Esophagus muscularis mucosa (tissue), 4 donors: ENCODE measurements at regions not wholly inside any gene's neighbourhood (a gene's known extent, or its start where the extent isn't known, plus 50 kb on each side); places are given as distances from the start of the nearest gene placed in this dataset.

Experiments used
- DNase-seq: peaks from one replicate; pipeline ENCODE4 v3.0.0-alpha.2; 2017; ENCODE audit errors: extremely low spot score
- H3K27ac ChIP-seq, 4 donors: fragments of 200-600 bp; sonication (generic); replicated peaks in 1 of 4; 1 replicate in 3 of 4; 2 replicates in 1 of 4; pipeline ENCODE4 v1.5.1; 2016 to 2019; ENCODE audit warnings: mild to moderate bottlenecking in 1 of 4
- H3K27me3 ChIP-seq, 4 donors: fragments of 200-600 bp; sonication (generic); one replicate each; pipeline versions ENCODE4 v1.5.1 to v1.6.0; 2016 to 2019
- H3K36me3 ChIP-seq, 4 donors: fragments of 200-600 bp; sonication (generic); one replicate each; pipeline ENCODE4 v1.5.1; 2016 to 2019
- H3K4me1 ChIP-seq, 4 donors: fragments of 200-600 bp; sonication (generic); one replicate each; pipeline ENCODE4 v1.5.1; 2016 to 2019
- H3K4me3 ChIP-seq, 4 donors: fragments of 200-600 bp; sonication (generic); 1 replicate in 2 of 4; 2 replicates in 2 of 4; pipeline ENCODE4 v1.5.1; 2016 to 2019; ENCODE audit warnings: mild to moderate bottlenecking in 4 of 4, moderate library complexity in 1 of 4
- H3K9me3 ChIP-seq, 4 donors: fragments of 200-600 bp; sonication (generic); 1 replicate in 3 of 4; 2 replicates in 1 of 4; pipeline ENCODE4 v1.5.1; 2016 to 2019
- EP300 ChIP-seq: sonication (generic); formaldehyde crosslinking; IDR thresholded peaks from one replicate; pipeline ENCODE4 v1.6.1; 2017; ENCODE audit warnings: antibody characterized with exemption
- POLR2A ChIP-seq: fragments of 450-650 bp; IDR thresholded peaks from one replicate; pipeline ENCODE4 v1.6.1; 2017; ENCODE audit warnings: antibody characterized with exemption, moderate library complexity, mild to moderate bottlenecking, low read depth
- POLR2AphosphoS5 ChIP-seq, 2 donors: sonication (generic); formaldehyde crosslinking; IDR thresholded peaks; one replicate each; pipeline ENCODE4 v1.6.1; 2017; ENCODE audit warnings: antibody characterized with exemption in 2 of 2
- WGBS: methylation state at CpG from one replicate; pipeline ENCODE4 v1.1.5; 2018; 5-methylcytosine and 5-hydroxymethylcytosine counted together
- intact Hi-C: fragments of 100-400 bp; cut with DNase I; formaldehyde crosslinking; loops from one replicate; pipeline ENCODE4 v1.15.1; 2023
- TF ChIP-seq, protein P1 (sequence below), 3 experiments: fragments of 200-600 bp in 2 of 3; fragments of 450-650 bp in 1 of 3; sonication (generic) in 2 of 3; IDR thresholded peaks; one replicate each; pipeline ENCODE4 v1.5.1; 2017 to 2019; ENCODE audit warnings: antibody characterized with exemption in 3 of 3, mild to moderate bottlenecking in 2 of 3, moderate library complexity in 1 of 3

DNA sequence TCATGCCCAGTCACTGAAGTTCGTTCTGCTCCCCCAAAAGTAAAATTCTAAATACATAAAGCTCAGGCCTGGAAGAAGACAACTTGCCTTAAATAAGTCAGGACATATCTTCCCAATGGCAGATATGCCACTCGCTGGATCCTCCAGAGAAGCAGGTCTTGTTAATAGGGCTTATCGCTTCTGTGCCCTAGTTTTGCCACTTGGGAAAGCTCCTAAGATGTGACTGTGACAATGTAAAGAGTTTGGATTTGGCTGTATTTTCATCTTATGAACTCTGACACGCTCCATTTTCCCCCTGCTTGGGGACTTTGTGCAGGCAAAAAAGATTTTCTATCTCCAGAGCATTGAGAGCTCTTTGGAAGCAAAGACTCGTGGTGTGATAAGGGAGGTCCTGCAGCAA lies 279.9 kb downstream of the WDR11 start:
- 88% methylated on average over 5 of the region's 5 CpGs for WGBS
- DNase-seq: no peak
- intact Hi-C loops: no loop called here
- Histone ChIP-seq H3K27ac (no peak overlapping the region), H3K27me3 (no peaks in the 10 kb centered on the region), H3K9me3 (no peaks in the 10 kb centered on the region), H3K4me1 (peaks cover 0 to 9% (median 0%) of the 10 kb centered on the region in 4 donors), H3K36me3 (no peaks in the 10 kb centered on the region), H3K4me3 (no peak overlapping the region)
- TF ChIP-seq EP300: no peak
- TF ChIP-seq, protein P1, sequence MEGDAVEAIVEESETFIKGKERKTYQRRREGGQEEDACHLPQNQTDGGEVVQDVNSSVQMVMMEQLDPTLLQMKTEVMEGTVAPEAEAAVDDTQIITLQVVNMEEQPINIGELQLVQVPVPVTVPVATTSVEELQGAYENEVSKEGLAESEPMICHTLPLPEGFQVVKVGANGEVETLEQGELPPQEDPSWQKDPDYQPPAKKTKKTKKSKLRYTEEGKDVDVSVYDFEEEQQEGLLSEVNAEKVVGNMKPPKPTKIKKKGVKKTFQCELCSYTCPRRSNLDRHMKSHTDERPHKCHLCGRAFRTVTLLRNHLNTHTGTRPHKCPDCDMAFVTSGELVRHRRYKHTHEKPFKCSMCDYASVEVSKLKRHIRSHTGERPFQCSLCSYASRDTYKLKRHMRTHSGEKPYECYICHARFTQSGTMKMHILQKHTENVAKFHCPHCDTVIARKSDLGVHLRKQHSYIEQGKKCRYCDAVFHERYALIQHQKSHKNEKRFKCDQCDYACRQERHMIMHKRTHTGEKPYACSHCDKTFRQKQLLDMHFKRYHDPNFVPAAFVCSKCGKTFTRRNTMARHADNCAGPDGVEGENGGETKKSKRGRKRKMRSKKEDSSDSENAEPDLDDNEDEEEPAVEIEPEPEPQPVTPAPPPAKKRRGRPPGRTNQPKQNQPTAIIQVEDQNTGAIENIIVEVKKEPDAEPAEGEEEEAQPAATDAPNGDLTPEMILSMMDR (IDR thresholded peaks at IDR 0.05): no peak
- no peak for TF ChIP-seq POLR2A
- no peak for TF ChIP-seq POLR2AphosphoS5 (IDR thresholded peaks at IDR 0.05)

DNA sequence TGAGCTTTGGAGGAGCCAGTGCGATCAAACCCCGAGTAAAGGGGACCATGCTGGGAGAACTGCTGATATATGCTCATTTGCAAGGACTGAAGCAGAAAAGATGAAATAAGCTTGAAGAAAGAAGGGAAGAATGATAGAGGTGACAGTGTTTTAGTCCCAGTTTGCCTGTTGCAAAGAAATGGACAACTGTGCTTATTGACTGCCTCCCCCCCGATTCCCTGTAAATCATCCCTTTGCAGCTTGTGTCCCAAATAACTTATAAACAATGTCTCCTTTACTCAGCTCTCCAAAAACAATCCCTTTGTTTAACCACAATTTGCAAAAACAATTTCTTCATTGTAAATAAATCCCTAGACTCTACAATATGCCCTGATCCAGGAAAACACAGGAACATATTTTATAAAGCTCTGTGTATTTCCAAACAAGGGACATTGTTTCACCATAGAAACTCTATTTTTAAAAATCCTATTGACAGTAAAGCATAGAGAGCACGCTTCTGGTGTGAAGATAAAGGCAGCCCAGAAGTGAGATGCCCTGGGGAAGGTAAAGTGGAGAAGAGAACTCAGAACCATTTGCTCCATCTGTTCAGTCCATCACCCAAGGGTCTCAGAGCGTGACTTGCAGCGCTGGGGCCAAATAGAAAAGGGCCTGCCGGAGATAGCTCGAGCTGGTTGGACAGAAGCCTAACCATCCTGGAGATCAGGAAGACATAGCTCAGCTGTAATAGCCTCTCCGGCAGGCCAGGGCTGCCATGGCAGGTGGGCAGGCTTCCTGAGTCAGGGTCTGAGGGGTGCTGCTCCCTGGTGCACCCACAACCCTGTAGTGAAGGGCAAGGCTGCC lies 280.5 kb downstream of the WDR11 start:
- Histone ChIP-seq H3K4me1 (peaks cover 0 to 9% (median 0%) of the 10 kb centered on the region in 4 donors), H3K9me3 (no peaks in the 10 kb centered on the region), H3K36me3 (no peaks in the 10 kb centered on the region), H3K27me3 (no peaks in the 10 kb centered on the region), H3K4me3 (no peak overlapping the region), H3K27ac (no peak overlapping the region)
- DNase-seq: no peak
- 81% methylated on average over 8 of the region's 9 CpGs for WGBS
- TF ChIP-seq POLR2A: no peak
- no peak for TF ChIP-seq EP300
- TF ChIP-seq, protein P1 (IDR thresholded peaks at IDR 0.05): no peak
- no peak for TF ChIP-seq POLR2AphosphoS5 (IDR thresholded peaks at IDR 0.05)
- intact Hi-C loops: no loop called here

DNA sequence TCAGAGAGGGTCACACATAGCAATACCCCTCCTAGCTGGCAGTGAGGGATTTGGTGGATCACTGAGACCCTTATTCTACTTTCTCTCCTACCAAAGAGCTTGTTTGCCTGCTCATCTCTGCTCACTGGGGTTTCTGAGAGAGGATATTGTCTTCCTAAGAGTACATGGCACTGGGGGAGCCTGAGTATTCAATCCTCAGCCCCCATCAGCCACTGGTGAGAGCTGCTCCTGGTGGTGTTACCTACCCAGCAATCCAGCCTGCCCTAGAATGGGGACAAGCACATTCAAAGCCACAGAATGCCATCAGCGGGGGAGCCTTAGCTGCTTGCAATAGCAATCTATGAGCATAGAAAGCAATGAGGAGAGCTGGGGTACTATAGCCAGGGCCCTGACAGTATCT lies 281.1 kb downstream of the WDR11 start:
- no peaks in the 10 kb centered on the region for H3K27me3 ChIP-seq
- DNase-seq: no peak
- H3K27ac ChIP-seq: no peak overlapping the region
- H3K36me3 ChIP-seq: no peaks in the 10 kb centered on the region
- H3K9me3 ChIP-seq: no peaks in the 10 kb centered on the region
- peaks cover 0 to 12% (median 3%) of the 10 kb centered on the region in 4 donors for H3K4me1 ChIP-seq
- intact Hi-C loops: no loop called here
- WGBS: 86% methylated on average over 1 of the region's 1 CpG
- TF ChIP-seq POLR2A (no peak), EP300 (no peak), POLR2AphosphoS5 (IDR thresholded peaks at IDR 0.05) (no peak)
- TF ChIP-seq, protein P1 (IDR thresholded peaks at IDR 0.05): no peak
- no peak overlapping the region for H3K4me3 ChIP-seq

DNA sequence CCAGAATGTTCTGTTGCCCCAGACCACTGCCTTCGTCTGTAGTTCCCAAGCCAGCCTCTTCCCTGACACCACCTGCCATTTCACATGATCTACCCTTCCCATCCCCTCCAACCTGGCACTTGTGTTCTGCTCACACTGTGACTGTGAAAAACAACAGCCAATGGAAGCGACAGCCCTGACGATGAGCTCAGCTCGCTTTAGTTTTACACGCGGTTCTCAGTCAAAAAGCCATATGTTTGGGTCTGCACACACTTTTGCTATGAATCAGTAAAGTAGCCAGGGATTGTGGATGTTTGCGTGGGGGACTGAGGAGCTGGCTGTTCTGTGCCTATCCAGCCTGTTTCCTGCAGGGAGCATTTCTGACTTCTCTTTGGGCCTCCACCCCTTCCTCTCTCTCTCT lies 282.7 kb downstream of the WDR11 start:
- DNase-seq: peak; percentile 24
- WGBS: 86% methylated on average over 7 of the region's 7 CpGs
- Histone ChIP-seq H3K4me1 (peaks cover 0 to 17% (median 11%) of the 10 kb centered on the region in 4 donors), H3K36me3 (no peaks in the 10 kb centered on the region), H3K9me3 (no peaks in the 10 kb centered on the region), H3K27ac (no peak overlapping the region), H3K4me3 (no peak overlapping the region), H3K27me3 (no peaks in the 10 kb centered on the region)
- intact Hi-C loops: no loop called here
- TF ChIP-seq POLR2AphosphoS5 (IDR thresholded peaks at IDR 0.05) (no peak), POLR2A (no peak), EP300 (no peak)
- TF ChIP-seq, protein P1 (IDR thresholded peaks at IDR 0.05): no peak
